ENCODE measurements at regions not wholly inside any gene's neighbourhood (a gene's known extent, or its start where the extent isn't known, plus 50 kb on each side); places are given as distances from the start of the nearest gene placed in this dataset.

- Mint-ChIP-seq H3K4me1 (peaks cover 10% of the 10 kb centered on the region), H3K27ac (peak overlapping the region; percentile 53; the same call in 1 of the 2 replicates), H3K9me3 (no peaks in the 10 kb centered on the region), H3K4me3 (no peak overlapping the region), H3K27me3 (ENCODE audit: insufficient read depth, low read depth, poor library complexity) (peaks cover 3% of the 10 kb centered on the region), H3K36me3 (ENCODE audit: low read depth) (no peaks in the 10 kb centered on the region)
- Histone ChIP-seq H3K4me3 (no peak overlapping the region), H3K79me2 (replicated peaks; ENCODE audit: insufficient read depth) (no peaks in the 10 kb centered on the region), H3K9me2 (ENCODE audit: insufficient read depth) (no peaks in the 10 kb centered on the region), H3K4me2 (peak overlapping the region; percentile 56; the same call in 1 of the 2 replicates), H3K4me1 (ENCODE audit: insufficient read depth) (peaks cover 18% of the 10 kb centered on the region), H3K27me3 (ENCODE audit: insufficient read depth) (no peaks in the 10 kb centered on the region), H2AFZ (peak overlapping the region; percentile 23; the same call in 1 of the 2 replicates), H3F3A (replicated peaks; ENCODE audit: low read depth) (no peaks in the 10 kb centered on the region), H3K36me3 (ENCODE audit: insufficient read depth) (no peaks in the 10 kb centered on the region), H4K20me1 (replicated peaks; ENCODE audit: insufficient read depth) (no peaks in the 10 kb centered on the region), H3K27ac (ENCODE audit: low read depth) (no peak overlapping the region)
- no peak for TF ChIP-seq CREB1 (CRISPR knock-in tag; IDR thresholded peaks at IDR 0.05; ENCODE audit: low read depth)
- ATAC-seq, result no peak
- DNase-seq (ENCODE audit: low spot score), result no peak
These were observed 677.9 kb upstream of the SEMA6A start for GRCh38 chr5:117252566-117252965.

- Mint-ChIP-seq H3K4me3 (no peak overlapping the region), H3K27ac (no peak overlapping the region), H3K27me3 (ENCODE audit: insufficient read depth, low read depth, poor library complexity) (no peaks in the 10 kb centered on the region), H3K36me3 (ENCODE audit: low read depth) (no peaks in the 10 kb centered on the region), H3K9me3 (no peaks in the 10 kb centered on the region), H3K4me1 (peaks cover 14% of the 10 kb centered on the region)
- no peak overlapping the region for H3K27ac ChIP-seq (ENCODE audit: low read depth)
- no peaks in the 10 kb centered on the region for H4K20me1 ChIP-seq (replicated peaks; ENCODE audit: insufficient read depth)
- ATAC-seq (no peak), DNase-seq (ENCODE audit: low spot score) (no peak)
- no peaks in the 10 kb centered on the region for H3F3A ChIP-seq (replicated peaks; ENCODE audit: low read depth)
- H3K27me3 ChIP-seq (ENCODE audit: insufficient read depth), result no peaks in the 10 kb centered on the region
- H3K79me2 ChIP-seq (replicated peaks; ENCODE audit: insufficient read depth), result no peaks in the 10 kb centered on the region
- no peak overlapping the region for H3K4me2 ChIP-seq
- H3K4me3 ChIP-seq, result no peak overlapping the region
- H3K9me2 ChIP-seq (ENCODE audit: insufficient read depth), result no peaks in the 10 kb centered on the region
- H3K4me1 ChIP-seq (ENCODE audit: insufficient read depth), result peaks cover 16% of the 10 kb centered on the region
- peak overlapping the region; percentile 30; the same call in 1 of the 2 replicates for H2AFZ ChIP-seq
- no peaks in the 10 kb centered on the region for H3K36me3 ChIP-seq (ENCODE audit: insufficient read depth)
- no peak for TF ChIP-seq STAT1 (IDR thresholded peaks at IDR 0.05; ENCODE audit: unreplicated experiment)
- TF ChIP-seq, protein P1, sequence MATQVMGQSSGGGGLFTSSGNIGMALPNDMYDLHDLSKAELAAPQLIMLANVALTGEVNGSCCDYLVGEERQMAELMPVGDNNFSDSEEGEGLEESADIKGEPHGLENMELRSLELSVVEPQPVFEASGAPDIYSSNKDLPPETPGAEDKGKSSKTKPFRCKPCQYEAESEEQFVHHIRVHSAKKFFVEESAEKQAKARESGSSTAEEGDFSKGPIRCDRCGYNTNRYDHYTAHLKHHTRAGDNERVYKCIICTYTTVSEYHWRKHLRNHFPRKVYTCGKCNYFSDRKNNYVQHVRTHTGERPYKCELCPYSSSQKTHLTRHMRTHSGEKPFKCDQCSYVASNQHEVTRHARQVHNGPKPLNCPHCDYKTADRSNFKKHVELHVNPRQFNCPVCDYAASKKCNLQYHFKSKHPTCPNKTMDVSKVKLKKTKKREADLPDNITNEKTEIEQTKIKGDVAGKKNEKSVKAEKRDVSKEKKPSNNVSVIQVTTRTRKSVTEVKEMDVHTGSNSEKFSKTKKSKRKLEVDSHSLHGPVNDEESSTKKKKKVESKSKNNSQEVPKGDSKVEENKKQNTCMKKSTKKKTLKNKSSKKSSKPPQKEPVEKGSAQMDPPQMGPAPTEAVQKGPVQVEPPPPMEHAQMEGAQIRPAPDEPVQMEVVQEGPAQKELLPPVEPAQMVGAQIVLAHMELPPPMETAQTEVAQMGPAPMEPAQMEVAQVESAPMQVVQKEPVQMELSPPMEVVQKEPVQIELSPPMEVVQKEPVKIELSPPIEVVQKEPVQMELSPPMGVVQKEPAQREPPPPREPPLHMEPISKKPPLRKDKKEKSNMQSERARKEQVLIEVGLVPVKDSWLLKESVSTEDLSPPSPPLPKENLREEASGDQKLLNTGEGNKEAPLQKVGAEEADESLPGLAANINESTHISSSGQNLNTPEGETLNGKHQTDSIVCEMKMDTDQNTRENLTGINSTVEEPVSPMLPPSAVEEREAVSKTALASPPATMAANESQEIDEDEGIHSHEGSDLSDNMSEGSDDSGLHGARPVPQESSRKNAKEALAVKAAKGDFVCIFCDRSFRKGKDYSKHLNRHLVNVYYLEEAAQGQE (IDR thresholded peaks at IDR 0.05; ENCODE audit: unreplicated experiment), result no peak
- TF ChIP-seq, protein P2, sequence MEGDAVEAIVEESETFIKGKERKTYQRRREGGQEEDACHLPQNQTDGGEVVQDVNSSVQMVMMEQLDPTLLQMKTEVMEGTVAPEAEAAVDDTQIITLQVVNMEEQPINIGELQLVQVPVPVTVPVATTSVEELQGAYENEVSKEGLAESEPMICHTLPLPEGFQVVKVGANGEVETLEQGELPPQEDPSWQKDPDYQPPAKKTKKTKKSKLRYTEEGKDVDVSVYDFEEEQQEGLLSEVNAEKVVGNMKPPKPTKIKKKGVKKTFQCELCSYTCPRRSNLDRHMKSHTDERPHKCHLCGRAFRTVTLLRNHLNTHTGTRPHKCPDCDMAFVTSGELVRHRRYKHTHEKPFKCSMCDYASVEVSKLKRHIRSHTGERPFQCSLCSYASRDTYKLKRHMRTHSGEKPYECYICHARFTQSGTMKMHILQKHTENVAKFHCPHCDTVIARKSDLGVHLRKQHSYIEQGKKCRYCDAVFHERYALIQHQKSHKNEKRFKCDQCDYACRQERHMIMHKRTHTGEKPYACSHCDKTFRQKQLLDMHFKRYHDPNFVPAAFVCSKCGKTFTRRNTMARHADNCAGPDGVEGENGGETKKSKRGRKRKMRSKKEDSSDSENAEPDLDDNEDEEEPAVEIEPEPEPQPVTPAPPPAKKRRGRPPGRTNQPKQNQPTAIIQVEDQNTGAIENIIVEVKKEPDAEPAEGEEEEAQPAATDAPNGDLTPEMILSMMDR (conservative IDR thresholded peaks at IDR 0.05; ENCODE audit: low read depth in 2 of 2), result no peak
- TF ChIP-seq CREB1 (CRISPR knock-in tag; IDR thresholded peaks at IDR 0.05; ENCODE audit: low read depth), result no peak
- no peak for TF ChIP-seq ZNF331 (CRISPR knock-in tag; IDR thresholded peaks at IDR 0.05; ENCODE audit: low read depth)
- TF ChIP-seq NANOG (IDR thresholded peaks at IDR 0.05; ENCODE audit: borderline replicate concordance), result no peak
- TF ChIP-seq POLR2AphosphoS5 (IDR thresholded peaks at IDR 0.05; ENCODE audit: low read depth), result no peak
- no peak for TF ChIP-seq ZNF462 (CRISPR knock-in tag; IDR thresholded peaks at IDR 0.05)
These were observed 674.6 kb upstream of the SEMA6A start for GRCh38 chr5:117249086-117249815.

All from GM23338 (cell line).